NCI-H82 treated with DMSO at 0.1 percent for 48 hours (cell line): ENCODE measurements at regions not wholly inside any gene's neighbourhood (a gene's known extent, or its start where the extent isn't known, plus 50 kb on each side); places are given as distances from the start of the nearest gene placed in this dataset.

Source experiments
- DNase-seq: peaks from one replicate; lab custom pipeline; 2025; ENCODE audit not compliant: unreplicated experiment; lab: John Stamatoyannopoulos, UW

DNA sequence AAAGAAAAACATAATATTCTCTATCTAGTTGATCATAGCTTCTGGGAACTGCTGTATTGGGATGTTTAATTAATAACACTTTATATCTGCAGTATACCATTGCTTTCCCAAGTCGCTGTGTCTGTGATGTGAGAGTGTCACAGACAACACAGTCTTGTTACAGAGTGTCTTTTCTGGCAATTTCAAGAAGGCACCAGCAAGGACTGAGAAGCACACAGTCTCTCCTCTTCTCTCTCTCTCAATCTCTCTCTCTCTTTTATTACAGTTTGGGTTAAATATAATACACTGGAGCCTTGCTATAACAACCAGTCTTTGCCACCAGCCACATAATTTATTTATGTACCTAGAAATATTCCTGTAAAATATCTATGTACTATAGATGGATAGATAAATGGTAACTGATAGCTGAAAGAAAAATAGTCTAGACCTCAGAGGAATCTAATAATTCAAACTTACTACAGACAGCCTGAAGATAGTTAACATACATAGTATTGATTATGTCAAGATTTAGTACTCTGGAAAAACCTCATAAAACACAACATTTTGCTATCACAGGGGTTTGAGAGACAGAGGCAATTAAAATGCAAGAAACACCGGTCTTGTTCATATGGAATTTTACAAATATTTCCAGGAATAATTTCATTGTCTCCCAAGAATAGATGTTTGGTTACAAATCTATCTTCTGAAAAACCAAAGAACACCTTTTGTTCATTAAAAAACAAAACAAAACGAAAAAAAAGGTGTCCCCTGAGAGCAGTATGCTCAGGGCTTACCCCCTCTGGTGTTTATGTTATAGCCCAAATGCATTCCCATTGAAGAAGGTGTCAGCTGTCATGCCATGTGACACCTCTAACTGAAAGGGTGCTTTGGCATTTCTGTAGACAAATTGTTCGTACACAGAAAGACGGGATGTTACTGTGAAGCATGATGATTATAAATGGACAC lies 507.8 kb downstream of the TBC1D4 start:
- DNase-seq = no peak

DNA sequence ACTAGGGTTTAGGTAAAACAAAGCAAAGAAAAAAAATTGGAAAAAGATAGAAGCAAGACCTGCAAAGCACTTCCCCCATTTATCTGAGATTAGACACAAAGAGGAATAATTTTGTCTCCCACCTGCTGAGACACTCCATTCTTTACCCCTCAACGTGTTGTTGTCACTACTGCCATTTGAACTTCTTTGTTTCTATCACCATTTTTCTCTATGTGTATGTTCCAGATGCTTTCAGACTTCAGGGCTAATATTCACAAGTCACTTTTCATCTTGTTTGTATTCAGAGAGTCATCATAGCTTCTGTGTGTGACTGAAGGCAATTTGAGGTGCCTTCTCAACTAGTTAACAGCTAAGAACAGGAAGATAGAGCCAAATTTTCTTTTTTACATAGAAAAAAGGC lies 512.5 kb downstream of the TBC1D4 start:
- no peak for DNase-seq

DNA sequence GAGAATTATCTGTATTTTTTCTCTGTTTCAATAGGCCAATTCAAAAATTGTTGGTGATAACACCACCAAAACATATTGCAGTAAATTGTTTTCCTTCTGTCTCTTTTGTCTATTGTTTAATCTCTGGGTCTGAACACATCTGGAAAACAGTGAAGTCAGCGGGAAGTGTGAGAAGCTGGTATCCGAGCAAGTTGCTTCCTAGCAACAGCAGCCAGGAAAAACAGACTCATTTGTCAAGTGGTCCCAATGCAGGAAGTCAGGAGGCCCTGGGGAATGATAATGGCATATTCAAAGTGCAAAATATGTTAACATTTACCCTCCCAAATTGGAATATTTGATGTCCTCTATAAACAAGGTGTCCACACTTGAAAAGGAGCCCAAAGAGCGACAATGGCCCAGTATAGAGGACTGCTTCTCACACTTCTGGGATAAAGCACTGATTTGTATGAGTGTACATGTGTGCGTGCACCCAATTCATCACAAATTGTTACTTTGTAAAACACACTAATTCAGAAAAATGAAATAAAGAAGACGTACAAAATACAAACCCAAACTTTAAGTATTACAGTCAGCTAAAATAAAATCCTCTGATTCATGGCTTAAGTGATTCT lies 515.0 kb downstream of the TBC1D4 start:
- DNase-seq = no peak

DNA sequence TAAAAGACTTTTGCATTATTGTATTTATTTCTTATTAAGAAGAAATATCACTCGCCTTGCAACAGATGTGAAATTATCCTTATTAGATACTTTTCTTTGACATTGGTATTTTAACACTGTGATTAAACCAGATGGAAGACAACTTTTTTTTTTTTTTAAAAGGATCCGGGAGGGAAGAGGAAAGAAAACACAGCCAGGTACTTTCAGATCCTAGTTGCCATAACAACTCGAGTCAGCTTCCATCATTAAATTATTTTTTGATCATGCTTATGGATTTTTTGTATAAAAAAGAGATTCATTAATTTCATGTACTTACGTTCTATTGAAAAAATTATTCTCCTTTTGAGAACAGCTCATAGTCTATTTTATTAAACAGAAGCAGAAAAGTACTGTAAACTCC lies 515.7 kb downstream of the TBC1D4 start:
- DNase-seq = no peak

DNA sequence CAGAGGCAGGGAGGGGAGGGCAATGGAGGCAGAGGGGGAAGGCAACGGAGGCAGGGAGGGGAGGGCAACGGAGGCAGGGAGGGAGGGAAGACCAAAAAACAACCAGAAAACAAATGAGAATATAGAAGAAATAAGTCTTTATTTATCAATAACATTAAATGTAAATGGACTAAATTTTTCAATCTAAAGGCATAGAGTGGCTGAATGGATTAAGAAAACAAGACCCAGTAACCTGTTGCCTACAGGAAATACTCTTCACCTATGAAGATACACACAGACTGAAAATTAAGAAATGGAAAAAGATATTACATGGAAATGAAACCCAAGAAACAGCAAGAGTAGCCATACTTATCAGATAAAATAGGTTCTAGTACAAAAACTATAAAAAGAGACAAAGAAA lies 536.3 kb downstream of the TBC1D4 start:
- DNase-seq = no peak

DNA sequence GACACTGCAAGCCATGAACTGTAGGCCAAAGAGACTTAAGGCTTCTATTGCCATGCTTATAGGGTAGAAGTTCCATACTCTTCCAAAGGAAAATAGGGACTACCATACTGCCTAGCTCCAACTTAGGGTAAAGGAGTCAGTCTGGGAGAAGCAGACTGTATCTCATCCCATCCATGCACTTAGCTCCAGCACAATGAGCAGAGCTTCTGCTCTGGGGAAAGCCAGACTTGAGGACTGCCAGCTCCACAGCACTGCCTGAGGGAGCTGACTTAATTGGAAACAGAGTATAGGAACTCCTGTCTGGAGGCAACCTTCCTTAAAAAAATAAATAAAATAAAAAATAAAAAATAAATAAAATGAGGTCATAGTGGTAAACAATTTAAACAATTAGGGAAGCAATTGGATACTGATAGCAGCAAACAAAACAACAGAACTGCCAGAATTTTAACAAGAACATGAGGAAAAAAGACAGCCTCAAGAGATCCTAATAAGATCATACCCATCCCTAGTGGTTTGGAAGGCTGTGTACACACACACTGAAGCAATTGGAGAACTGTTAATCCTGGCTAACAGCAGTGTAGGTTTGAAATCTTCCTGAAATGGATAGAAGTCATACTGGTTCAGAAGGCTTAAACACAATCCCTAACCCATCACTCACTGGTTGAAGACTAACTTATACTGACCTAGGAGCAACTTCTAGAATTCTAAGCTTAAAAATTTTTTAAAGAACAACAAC lies 550.1 kb downstream of the TBC1D4 start:
- peak; percentile 23 for DNase-seq

DNA sequence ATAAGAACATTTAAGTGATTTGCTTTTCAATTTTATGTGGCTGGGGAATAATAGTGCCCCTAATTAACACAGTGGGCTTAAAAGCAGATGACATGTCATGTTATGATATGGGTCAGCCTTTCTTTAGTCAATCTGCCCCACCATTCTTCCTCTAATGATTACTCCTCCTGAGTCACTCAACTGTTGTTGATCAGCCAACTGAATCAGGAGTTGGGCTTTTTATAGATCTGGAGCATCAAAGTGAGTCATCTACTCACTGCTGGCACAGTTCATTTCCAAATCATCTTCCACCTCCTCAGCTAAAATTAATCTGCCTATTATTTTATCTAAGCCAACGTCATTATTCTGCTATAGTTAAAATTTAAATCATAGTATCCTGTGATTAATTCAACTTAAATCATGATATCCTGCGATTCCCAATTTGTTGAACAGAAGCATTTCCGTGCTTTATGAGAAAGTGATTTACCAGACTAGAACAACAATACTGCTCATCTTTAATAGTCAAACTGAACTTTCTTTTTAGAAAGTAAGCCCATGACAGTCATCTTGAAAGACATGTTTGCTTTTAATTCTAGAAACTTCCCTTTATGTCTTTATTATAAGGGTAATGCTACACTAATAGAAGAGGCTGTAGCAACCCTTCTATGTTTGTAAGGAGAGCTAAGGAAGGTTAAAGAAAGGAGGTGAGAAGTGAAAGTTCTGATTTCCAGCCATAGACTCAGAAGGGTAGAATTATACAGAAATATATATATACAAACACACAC lies 551.4 kb downstream of the TBC1D4 start:
- no peak for DNase-seq

DNA sequence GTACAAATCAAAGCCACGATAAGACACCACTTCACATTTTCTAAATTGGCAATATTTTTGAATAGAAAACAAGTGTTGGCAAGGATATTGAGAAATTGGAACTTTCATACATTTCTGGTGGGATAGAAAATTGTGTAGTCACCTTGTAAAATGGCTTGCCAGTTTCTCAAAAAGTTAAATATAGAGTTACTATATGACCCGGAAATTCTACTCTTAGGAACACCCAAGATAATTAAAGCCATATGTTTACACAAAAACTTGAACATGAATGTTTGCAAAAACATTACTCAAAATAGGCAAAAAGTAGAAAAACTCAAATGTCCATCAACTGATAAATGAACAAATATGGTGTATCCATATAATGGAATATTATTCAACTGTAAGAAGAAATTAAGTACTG lies 552.5 kb downstream of the TBC1D4 start:
- no peak for DNase-seq

DNA sequence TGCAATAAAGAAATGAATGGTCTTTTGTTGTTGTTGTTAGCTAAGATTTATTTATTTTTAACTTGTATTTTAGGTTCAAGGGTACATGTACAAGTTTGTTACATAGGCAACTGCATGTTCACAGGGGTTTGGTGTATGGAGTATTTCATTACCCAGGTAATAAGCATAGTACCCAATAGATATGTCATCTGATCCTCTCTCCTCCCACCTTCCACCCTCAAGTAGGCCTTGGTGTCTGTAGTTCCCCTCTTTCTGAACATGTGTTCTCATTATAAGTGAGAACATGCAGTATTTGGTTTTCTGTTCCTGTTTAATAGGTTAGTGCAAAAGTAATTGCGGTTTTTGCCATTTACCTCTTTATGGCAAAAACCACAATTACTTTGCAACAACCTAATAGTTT lies 554.1 kb downstream of the TBC1D4 start:
- DNase-seq = no peak

DNA sequence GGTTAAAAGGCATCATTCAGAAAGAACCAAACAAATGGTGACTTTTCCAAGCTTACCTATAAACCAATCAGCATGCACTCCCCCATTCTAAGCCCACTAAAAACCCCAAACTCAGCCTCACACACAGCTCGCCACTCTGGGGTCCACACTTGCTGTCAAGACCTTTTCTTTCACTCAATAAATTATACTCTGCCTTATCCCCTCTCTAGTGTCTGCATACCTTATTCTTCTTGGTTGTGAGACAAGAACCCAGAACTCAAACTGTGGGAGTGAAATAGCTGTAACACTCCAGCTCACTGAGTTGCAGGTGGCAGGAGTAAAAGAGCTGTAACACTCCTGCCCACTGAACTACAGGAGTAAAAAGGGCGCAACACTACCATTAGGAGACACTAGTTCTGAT lies 559.0 kb downstream of the TBC1D4 start:
- no peak for DNase-seq

DNA sequence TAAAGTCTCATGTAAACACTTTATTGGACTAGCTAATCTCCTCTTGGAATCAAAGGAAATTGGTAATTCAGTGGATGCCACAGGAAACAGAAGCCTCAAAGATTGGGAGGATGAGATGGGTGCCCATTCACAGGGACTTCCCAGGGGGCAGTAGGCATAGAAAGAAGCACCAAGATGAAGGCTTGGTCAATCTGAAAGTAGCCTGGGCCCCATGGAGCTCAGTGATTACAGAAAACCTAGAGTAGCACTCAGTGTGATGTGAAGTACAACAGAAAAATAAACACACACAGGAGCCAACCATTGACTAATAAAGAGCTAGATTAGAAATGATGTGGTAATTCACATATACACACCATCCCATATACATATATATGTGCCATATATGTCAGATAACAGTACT lies 560.6 kb downstream of the TBC1D4 start:
- no peak for DNase-seq

DNA sequence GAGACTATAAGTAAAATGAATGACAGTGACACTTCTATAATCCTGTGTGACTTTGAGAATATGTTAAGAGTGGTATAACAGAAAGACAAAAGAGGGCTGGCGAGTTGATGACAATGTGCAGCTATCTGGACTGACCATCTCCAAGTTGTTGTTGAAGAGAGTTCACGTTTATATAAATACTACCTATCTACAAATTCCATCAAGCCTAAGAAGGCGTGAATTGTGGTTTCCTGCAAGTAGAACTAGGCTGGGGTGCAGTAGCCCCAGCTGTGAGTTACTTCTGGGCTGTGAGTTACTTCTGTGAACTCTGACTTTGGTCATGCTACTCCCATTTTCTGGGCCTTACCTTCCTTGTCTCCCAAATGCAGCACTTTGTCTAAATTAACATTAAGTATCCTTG lies 561.0 kb downstream of the TBC1D4 start:
- DNase-seq = no peak

DNA sequence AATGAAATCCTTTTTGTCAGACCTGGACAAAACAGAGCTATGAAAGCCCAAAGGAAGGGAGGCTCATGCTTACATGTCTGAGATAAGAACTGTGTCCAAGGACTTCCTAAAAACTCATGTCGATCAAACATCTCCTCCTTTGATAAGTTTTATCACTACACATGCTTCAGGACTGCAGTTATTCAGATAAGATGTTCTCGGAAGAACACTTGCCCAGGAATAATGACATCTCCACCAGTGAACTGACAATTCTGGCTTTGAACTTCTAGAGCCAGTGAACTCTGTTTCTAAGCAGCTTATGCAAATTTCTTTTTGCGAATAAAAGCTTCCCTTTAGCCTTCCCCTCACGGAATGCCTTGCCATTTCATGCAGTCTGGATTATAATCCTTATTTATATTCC lies 561.6 kb downstream of the TBC1D4 start:
- no peak for DNase-seq

DNA sequence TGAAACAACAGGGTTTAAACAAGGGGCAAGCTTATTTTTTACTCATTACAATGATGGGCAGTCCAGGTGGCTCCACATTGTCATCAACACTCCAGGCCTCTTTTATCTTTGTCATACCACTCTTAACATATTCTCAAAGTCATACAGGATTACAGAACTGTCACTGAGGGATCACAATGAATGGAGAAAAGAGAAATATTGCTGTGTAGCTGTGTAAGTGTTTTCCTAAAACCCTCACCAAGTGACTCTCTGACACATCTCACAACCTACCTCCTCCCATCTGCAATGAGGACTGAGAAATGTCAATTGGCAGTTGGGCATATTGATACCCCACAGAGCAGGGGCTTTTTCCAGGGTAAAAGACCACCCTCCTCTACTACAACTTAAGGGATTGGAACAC lies 562.1 kb downstream of the TBC1D4 start:
- no peak for DNase-seq

DNA sequence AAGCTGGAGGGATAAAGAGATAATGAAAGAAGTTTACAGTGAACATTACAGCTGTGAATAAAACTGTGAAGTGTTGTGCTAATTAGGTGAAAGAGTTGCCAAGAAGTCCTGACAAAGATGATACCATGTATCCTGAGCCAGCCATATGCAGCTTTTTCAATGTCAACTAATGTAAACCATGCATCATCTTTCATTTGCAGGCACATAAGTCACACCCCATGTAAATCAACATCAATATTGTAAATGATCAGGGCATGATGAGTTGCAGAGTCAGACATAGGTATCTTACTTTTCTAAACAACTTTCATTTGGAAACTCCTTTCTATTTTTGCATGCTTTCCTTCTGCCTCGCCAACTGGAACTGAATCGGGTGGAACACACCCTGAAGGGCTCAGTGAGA lies 569.1 kb downstream of the TBC1D4 start:
- DNase-seq = no peak

DNA sequence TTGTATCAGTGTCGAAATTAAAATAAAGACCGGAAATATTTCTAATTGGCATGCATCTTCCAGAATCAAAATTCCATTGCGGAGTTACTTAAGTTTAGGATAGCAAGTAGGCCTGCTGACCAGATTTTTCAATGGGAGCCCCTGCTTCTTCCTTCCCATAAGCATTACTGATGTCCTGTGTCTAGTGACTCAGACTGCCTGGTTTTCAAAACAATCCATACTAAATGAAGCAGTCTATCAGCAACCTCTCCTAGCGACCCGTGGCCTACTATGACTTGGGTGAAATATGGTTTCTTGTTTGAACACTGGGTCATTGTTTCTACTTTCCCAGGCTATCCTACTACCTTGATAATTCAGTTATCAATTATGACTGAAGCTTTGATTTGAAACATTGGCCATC lies 571.6 kb downstream of the TBC1D4 start:
- no peak for DNase-seq

DNA sequence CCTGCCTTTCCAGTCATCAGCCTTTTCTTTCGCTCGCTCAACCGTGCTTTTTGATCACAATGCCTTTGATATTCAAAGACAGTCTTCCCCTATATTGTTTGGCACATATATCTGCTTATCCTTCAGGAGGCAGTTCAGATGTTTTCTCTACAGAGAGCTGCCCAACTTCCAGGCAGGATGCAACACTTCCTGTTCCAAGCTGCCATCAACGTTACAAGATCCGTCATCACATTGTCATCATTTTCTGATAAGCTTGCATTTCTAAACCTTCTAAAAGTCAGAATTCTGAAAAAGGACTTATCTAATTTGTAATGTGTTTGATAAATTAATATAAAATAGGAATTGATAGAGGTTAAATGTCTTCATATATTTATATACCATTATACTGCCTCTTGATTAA lies 574.2 kb downstream of the TBC1D4 start:
- no peak for DNase-seq

DNA sequence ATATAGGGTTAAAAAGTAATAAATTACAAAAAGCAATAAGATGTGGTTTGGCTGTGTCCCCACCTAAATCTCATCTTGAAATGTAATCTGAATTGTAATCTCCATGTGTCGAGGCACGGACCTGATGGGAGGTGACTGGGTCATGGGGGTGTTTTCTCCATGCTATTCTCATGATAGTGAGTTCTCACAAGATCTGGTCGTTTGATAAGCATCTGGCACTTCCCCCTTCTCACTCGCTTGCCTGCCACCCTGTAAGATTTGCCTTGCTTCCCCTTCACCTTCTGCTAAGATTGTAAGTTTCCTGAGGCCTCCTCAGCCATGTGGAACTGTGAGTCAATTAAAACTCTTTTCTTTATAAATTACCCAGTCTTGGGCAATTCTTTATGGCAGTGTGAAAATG lies 577.4 kb downstream of the TBC1D4 start:
- no peak for DNase-seq

DNA sequence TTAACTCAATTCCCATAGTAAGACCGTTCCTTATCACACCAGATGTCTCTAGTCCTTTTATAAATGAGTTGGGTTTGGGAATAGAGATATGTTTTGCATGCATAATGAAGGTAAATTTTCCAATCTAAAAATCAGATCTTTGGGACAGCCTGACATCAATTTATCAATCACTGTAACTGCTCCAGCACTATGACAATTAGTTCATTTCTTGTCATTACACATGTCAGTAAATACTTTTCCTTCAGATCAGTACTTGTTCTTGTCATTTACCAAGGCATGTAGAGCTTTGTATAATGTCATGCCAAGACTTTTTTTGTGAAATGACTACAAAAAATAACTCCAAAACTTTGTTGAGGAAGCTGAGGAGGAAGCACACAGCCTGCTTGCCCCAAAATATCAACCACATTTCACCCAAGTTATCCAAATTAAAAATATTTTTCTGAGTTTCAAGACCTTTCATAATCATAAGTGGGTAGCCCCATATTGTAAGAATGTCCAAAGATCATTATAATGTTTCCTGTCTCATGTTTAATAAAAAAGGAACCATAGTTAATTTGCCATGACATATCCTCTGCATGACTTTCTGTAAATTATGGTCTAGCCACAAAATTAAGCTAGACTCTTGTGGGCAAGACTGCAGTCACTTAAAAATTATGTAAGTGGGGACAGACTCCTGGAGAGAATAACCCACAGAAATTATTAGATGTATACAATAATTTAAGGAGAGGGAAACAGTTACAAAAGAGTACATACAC lies 586.8 kb downstream of the TBC1D4 start:
- DNase-seq = no peak

DNA sequence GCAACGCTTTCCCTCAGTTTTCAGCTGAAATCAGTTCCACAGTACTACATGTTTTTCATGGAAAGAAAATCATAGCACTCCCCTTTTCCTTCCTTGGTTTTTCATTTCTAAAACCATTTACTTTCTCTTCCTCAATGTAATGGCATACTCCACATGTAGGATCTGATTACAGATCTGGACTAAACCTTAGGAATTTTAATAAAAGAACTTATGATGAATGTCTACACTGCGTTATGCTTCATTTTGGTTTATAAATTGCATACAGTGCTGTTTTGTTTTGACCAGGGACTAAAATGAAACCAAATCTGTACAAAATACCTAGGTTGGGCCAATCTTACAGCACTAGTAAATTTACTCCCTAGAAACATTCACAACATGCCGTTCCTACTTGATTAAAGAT lies 589.9 kb downstream of the TBC1D4 start:
- DNase-seq = no peak

DNA sequence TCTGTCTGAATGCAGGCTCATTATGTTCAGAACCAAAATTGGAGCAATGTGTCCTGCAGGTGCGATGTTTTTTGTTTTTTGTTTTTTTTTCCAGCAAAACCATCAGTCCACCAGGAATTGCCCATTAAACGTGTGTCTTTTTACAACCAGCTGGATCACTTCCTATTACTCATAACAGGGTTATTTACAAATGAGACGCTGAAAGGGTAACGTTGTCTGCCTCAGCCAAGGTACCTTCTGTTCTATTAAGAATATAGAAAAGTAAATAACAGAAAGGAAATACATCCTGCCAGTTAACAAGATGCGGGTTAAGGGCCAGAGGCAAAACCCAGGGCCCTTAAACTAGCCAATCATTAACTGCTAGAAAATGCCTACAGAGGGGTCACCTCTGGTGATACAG lies 590.4 kb downstream of the TBC1D4 start:
- no peak for DNase-seq
